ENCODE measurements at regions not wholly inside any gene's neighbourhood (a gene's known extent, or its start where the extent isn't known, plus 50 kb on each side); places are given as distances from the start of the nearest gene placed in this dataset.

GRCh38 chr16:86806181-86806837 is 228.0 kb downstream of the FOXL1 start:
- DNase-seq (ENCODE audit: low spot score): no peak

- no peak for DNase-seq (ENCODE audit: low spot score)
Observed at GRCh38 chr16:86806838-86807351, 228.5 kb downstream of the FOXL1 start.

GRCh38 chr16:86808863-86809444 is 230.6 kb downstream of the FOXL1 start:
- no peak for DNase-seq (ENCODE audit: low spot score)

GRCh38 chr16:86809458-86809955 is 231.2 kb downstream of the FOXL1 start:
- DNase-seq (ENCODE audit: low spot score): peak; percentile 48

GRCh38 chr16:86810062-86810461 is 231.7 kb downstream of the FOXL1 start:
- no peak for DNase-seq (ENCODE audit: low spot score)

- no peak for DNase-seq (ENCODE audit: low spot score)
Observed at GRCh38 chr16:86812363-86812970, 234.1 kb downstream of the FOXL1 start.

- DNase-seq (ENCODE audit: low spot score): no peak
Observed at GRCh38 chr16:86814256-86814655, 235.9 kb downstream of the FOXL1 start.

- no peak for DNase-seq (ENCODE audit: low spot score)
Observed at GRCh38 chr16:86816930-86817625, 238.7 kb downstream of the FOXL1 start.

GRCh38 chr16:86818671-86819532 is 240.6 kb downstream of the FOXL1 start:
- DNase-seq (ENCODE audit: low spot score): no peak

GRCh38 chr16:86819533-86819892 is 241.2 kb downstream of the FOXL1 start:
- DNase-seq (ENCODE audit: low spot score): peak; percentile 28

GRCh38 chr16:86821895-86822294 is 243.5 kb downstream of the FOXL1 start:
- no peak for DNase-seq (ENCODE audit: low spot score)

- no peak for DNase-seq (ENCODE audit: low spot score)
Observed at GRCh38 chr16:86823125-86823524, 244.8 kb downstream of the FOXL1 start.

- no peak for DNase-seq (ENCODE audit: low spot score)
Observed at GRCh38 chr16:86823888-86824671, 245.7 kb downstream of the FOXL1 start.

- no peak for DNase-seq (ENCODE audit: low spot score)
Observed at GRCh38 chr16:86824751-86825296, 246.5 kb downstream of the FOXL1 start.

- DNase-seq (ENCODE audit: low spot score): no peak
Observed at GRCh38 chr16:86825631-86826030, 247.3 kb downstream of the FOXL1 start.

- no peak for DNase-seq (ENCODE audit: low spot score)
Observed at GRCh38 chr16:86826941-86827340, 248.6 kb downstream of the FOXL1 start.

GRCh38 chr16:86827521-86827920 is 249.2 kb downstream of the FOXL1 start:
- no peak for DNase-seq (ENCODE audit: low spot score)

GRCh38 chr16:86828202-86828601 is 249.9 kb downstream of the FOXL1 start:
- DNase-seq (ENCODE audit: low spot score): no peak

- DNase-seq (ENCODE audit: low spot score): no peak
Observed at GRCh38 chr16:86828653-86829052, 250.3 kb downstream of the FOXL1 start.

- no peak for DNase-seq (ENCODE audit: low spot score)
Observed at GRCh38 chr16:86831366-86831765, 253.0 kb downstream of the FOXL1 start.

GRCh38 chr16:86833136-86833535 is 254.8 kb downstream of the FOXL1 start:
- no peak for DNase-seq (ENCODE audit: low spot score)
